Cardiac muscle cell (in vitro differentiated cells and primary cell): ENCODE measurements at regions not wholly inside any gene's neighbourhood (a gene's known extent, or its start where the extent isn't known, plus 50 kb on each side); places are given as distances from the start of the nearest gene placed in this dataset.
"Not testable (repeated sequence)": the region's sequence is repeated elsewhere in the genome, so short reads cannot be mapped to it uniquely, and the experiment has no call there.

Source experiments
- DNase-seq, 2 donors: peaks; one replicate each; pipeline versions ENCODE4 v3.0.0 to v3.0.0-alpha.2; 2010 to 2017; ENCODE audit warnings: low read depth in 1 of 2, low spot score in 1 of 2
- H3K27ac ChIP-seq: fragments of 200-600 bp; sonication (generic); 2 replicates; pipeline ENCODE4 v1.5.1; 2016
- H3K27me3 ChIP-seq: fragments of 200-600 bp; sonication (generic); 2 replicates; pipeline ENCODE4 v1.6.0; 2016; ENCODE audit warnings: control low read depth
- H3K36me3 ChIP-seq: fragments of 200-600 bp; sonication (generic); 2 replicates; pipeline ENCODE4 v1.5.1; 2016; ENCODE audit warnings: control low read depth
- H3K4me1 ChIP-seq: fragments of 200-600 bp; sonication (generic); 2 replicates; pipeline ENCODE4 v1.8.1; 2017; ENCODE audit warnings: low read depth, mild to moderate bottlenecking, mixed run types
- H3K4me3 ChIP-seq: fragments of 200-600 bp; sonication (generic); 2 replicates; pipeline ENCODE4 v1.5.1; 2016; ENCODE audit warnings: mild to moderate bottlenecking
- H3K9me3 ChIP-seq: fragments of 200-600 bp; sonication (generic); 2 replicates; pipeline ENCODE4 v1.5.1; 2017; ENCODE audit warnings: low read depth, mild to moderate bottlenecking, control low read depth
- TF ChIP-seq, protein P1 (sequence below): IDR thresholded peaks from 2 replicates; pipeline ENCODE4 v1.5.1; 2012; ENCODE audit warnings: low read depth, mild to moderate bottlenecking, low read length

DNA sequence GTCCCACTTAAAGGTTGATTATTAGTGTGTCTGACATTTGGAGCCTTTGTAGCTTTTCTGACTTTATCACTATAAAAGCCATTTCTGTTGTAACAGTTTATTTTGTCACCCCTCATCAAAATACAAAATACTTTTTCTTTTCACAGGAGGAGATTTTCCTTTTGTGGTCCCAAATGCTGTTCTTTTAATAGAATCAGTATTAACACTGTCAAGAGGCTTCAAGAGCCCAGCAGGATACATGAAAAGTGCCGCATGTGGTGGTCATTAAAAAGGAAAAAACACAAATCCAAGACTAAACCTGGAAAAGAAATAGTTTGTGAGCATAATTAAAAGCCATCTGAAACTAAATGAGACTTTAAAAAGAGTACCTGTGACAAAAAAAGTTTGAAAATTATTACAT, 515.7 kb downstream of the DCDC2C start:
- Histone ChIP-seq H3K4me3 (no peak overlapping the region), H3K27me3 (no peaks in the 10 kb centered on the region), H3K27ac (no peak overlapping the region), H3K9me3 (no peaks in the 10 kb centered on the region), H3K36me3 (no peaks in the 10 kb centered on the region), H3K4me1 (peaks cover 17% of the 10 kb centered on the region)
- TF ChIP-seq, protein P1, sequence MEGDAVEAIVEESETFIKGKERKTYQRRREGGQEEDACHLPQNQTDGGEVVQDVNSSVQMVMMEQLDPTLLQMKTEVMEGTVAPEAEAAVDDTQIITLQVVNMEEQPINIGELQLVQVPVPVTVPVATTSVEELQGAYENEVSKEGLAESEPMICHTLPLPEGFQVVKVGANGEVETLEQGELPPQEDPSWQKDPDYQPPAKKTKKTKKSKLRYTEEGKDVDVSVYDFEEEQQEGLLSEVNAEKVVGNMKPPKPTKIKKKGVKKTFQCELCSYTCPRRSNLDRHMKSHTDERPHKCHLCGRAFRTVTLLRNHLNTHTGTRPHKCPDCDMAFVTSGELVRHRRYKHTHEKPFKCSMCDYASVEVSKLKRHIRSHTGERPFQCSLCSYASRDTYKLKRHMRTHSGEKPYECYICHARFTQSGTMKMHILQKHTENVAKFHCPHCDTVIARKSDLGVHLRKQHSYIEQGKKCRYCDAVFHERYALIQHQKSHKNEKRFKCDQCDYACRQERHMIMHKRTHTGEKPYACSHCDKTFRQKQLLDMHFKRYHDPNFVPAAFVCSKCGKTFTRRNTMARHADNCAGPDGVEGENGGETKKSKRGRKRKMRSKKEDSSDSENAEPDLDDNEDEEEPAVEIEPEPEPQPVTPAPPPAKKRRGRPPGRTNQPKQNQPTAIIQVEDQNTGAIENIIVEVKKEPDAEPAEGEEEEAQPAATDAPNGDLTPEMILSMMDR = no peak
- DNase-seq = no peak

GRCh38 chr2:4219571-4219970, 516.2 kb downstream of the DCDC2C start:
- H3K4me3 ChIP-seq = no peak overlapping the region
- H3K4me1 ChIP-seq = peaks cover 17% of the 10 kb centered on the region
- H3K36me3 ChIP-seq = no peaks in the 10 kb centered on the region
- DNase-seq = peak in 1 of 2 donors; percentile 3
- no peak overlapping the region for H3K27ac ChIP-seq
- TF ChIP-seq, protein P1 = no peak
- no peaks in the 10 kb centered on the region for H3K9me3 ChIP-seq
- H3K27me3 ChIP-seq = no peaks in the 10 kb centered on the region

- Histone ChIP-seq H3K27me3 (no peaks in the 10 kb centered on the region), H3K4me1 (peaks cover 17% of the 10 kb centered on the region), H3K9me3 (no peaks in the 10 kb centered on the region), H3K27ac (no peak overlapping the region), H3K4me3 (no peak overlapping the region), H3K36me3 (no peaks in the 10 kb centered on the region)
- TF ChIP-seq, protein P1 = no peak
- no peak for DNase-seq
Measured at GRCh38 chr2:4221434-4221833, 518.1 kb downstream of the DCDC2C start.

DNA sequence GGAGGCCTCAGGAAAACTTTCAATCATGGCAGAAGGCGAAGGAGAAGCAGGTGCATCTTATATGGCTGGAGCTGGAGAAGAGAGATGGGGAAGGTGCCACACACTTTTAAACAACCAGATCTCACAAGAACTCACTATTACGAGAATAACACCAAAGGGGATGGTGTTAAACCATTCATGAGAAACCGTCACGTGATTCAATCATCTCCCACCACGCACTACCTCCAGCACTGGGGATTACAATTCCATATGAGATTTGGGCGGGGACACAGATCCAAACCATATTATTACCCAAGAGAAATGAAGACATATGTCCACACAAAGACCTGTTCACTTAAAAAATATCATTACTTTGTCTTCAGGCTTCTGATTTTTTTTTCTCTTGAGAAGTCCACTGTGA, 518.5 kb downstream of the DCDC2C start:
- no peak for DNase-seq
- H3K4me1 ChIP-seq = peaks cover 17% of the 10 kb centered on the region
- no peaks in the 10 kb centered on the region for H3K36me3 ChIP-seq
- no peak overlapping the region for H3K27ac ChIP-seq
- H3K9me3 ChIP-seq = no peaks in the 10 kb centered on the region
- TF ChIP-seq, protein P1 = no peak
- H3K27me3 ChIP-seq = no peaks in the 10 kb centered on the region
- no peak overlapping the region for H3K4me3 ChIP-seq

- H3K36me3 ChIP-seq, H3K4me1 ChIP-seq, H3K27me3 ChIP-seq, H3K4me3 ChIP-seq, H3K9me3 ChIP-seq, H3K27ac ChIP-seq, DNase-seq: not testable (repeated sequence)
Measured at GRCh38 chr2:4244422-4244821, 541.0 kb downstream of the DCDC2C start.

DNA sequence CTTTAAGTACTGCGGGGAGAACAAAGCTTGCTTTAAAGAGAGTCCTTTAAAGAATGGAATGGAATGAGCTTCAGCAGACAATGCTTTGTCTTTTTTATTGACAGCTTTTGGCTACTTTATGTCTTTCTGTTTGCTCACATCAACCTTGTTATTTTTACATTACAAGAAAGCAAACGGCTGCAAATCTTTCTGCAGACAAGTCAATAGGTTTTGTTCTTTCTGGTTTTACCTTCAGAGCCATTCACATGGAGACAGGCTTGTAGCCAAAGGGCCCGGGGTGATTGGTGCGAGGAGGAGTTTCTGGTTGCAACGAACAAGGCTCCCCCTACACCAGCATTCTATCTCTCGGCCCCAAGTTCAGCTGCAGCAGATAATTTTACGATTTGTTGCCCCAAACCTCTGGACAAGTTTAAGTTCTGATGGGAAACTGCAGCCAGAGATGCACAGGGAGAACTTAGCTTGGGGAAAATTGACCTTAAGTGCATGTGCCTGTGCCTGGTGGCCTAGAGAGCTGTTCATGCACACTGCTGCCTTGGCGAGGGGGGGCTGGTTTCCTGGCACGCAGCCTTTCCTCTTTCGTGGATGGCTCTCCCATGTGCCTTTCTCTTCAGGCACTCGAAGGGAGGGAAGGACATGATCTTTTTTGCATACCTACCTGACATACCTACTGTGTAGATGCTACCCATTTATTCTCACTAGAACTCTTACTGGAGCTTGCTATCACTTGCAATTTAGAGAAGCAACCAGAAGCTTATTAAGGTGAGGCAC, 543.2 kb downstream of the DCDC2C start:
- DNase-seq = no peak
- H3K27me3 ChIP-seq = no peaks in the 10 kb centered on the region
- no peak overlapping the region for H3K4me3 ChIP-seq
- no peaks in the 10 kb centered on the region for H3K9me3 ChIP-seq
- TF ChIP-seq, protein P1 = no peak
- H3K36me3 ChIP-seq = no peaks in the 10 kb centered on the region
- H3K4me1 ChIP-seq = no peaks in the 10 kb centered on the region
- no peak overlapping the region for H3K27ac ChIP-seq
